Astrocyte (in vitro differentiated cells and primary cell): ENCODE measurements at regions not wholly inside any gene's neighbourhood (a gene's known extent, or its start where the extent isn't known, plus 50 kb on each side); places are given as distances from the start of the nearest gene placed in this dataset.

Experiments
- EZH2 ChIP-seq: IDR thresholded peaks from 2 replicates; pipeline ENCODE4 v1.6.1; 2012; ENCODE audit warnings: mild to moderate bottlenecking, low read length, inconsistent platforms; ENCODE audit not compliant: insufficient read depth
- TF ChIP-seq, protein P1 (sequence below): IDR thresholded peaks from 2 replicates; pipeline ENCODE4 v1.5.1; 2011; ENCODE audit warnings: low read depth, mild to moderate bottlenecking, inconsistent platforms, low read length, moderate library complexity; ENCODE audit not compliant: insufficient read depth

DNA sequence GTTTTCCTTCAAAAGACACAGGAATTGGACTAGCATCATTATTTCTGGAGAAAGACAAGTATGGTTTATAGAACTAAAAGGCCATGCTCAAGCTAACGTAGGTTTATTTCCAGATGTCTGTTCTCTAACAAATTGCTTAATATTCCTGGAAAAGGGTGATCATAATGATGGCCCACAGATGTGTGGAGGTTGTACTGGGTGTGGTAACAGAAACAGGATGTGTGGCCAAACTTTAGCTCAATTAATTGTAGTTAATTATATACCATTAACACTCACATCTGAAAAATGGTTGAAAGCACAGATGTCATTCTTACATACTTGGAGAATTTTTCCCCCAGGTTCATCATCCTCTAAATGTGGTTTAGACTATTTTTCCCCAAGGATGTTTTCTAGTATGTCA, 292.7 kb upstream of the RASA1 start:
- TF ChIP-seq, protein P1, sequence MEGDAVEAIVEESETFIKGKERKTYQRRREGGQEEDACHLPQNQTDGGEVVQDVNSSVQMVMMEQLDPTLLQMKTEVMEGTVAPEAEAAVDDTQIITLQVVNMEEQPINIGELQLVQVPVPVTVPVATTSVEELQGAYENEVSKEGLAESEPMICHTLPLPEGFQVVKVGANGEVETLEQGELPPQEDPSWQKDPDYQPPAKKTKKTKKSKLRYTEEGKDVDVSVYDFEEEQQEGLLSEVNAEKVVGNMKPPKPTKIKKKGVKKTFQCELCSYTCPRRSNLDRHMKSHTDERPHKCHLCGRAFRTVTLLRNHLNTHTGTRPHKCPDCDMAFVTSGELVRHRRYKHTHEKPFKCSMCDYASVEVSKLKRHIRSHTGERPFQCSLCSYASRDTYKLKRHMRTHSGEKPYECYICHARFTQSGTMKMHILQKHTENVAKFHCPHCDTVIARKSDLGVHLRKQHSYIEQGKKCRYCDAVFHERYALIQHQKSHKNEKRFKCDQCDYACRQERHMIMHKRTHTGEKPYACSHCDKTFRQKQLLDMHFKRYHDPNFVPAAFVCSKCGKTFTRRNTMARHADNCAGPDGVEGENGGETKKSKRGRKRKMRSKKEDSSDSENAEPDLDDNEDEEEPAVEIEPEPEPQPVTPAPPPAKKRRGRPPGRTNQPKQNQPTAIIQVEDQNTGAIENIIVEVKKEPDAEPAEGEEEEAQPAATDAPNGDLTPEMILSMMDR, result no peak
- no peak for TF ChIP-seq EZH2
